Skeletal muscle satellite cell (primary cell): ENCODE measurements at regions not wholly inside any gene's neighbourhood (a gene's known extent, or its start where the extent isn't known, plus 50 kb on each side); places are given as distances from the start of the nearest gene placed in this dataset.

ENCODE experiments used
- H3K27me3 ChIP-seq: 2 replicates; pipeline ENCODE4 v1.7.0; 2013; ENCODE audit warnings: low read length; ENCODE audit not compliant: control insufficient read depth, insufficient read depth
- H3K36me3 ChIP-seq: 2 replicates; pipeline ENCODE4 v1.7.0; 2013; ENCODE audit warnings: mild to moderate bottlenecking, control low read depth, low read length; ENCODE audit not compliant: insufficient read depth
- H3K4me1 ChIP-seq: 2 replicates; pipeline ENCODE4 v1.7.0; 2013; ENCODE audit warnings: low read length; ENCODE audit not compliant: control insufficient read depth, insufficient read depth
- H3K4me2 ChIP-seq: 2 replicates; pipeline ENCODE4 v1.7.0; 2013; ENCODE audit warnings: mild to moderate bottlenecking, low read length
- H3K4me3 ChIP-seq: 2 replicates; pipeline ENCODE4 v1.7.0; 2013; ENCODE audit warnings: low read length
- H3K9ac ChIP-seq: 2 replicates; pipeline ENCODE4 v1.7.0; 2013; ENCODE audit warnings: mild to moderate bottlenecking, low read depth, low read length, moderate library complexity
- H3K9me3 ChIP-seq: replicated peaks from 2 replicates; pipeline ENCODE4 v1.7.0; 2013; ENCODE audit warnings: mild to moderate bottlenecking, control low read depth, low read length

DNA sequence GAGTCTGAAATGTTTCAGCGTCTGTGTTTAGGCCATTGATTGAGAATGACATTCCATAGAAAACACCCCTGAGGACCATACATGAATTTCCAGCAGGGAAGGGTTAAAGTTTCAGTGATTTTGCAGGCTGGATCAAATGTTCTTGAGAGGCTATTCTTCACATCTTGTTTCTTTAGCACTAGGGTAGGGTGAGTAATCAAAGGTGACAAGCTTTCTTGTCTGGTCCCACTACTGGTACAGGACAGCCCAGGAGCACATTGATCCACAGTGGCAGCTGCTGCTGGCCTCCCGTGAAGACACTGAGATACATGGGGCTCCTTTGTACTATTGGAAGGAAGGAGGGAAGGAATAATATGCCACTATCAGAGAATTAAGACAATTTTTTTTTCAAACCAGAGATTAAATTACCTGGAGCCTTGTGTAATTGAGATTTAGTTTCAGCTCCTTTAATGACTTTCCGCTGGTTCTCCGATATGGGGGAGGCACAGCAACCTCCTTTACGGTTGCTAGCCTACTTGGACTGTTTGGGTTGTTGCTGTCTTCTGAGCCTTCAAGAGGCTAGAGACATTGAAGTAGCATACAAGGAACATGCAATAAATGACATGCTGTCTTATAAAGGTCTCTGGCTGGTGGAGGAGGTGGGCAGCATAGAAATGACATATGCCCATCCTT lies 368.9 kb downstream of the SOX11 start:
- H3K27me3 ChIP-seq, result no peaks in the 10 kb centered on the region
- no peak overlapping the region for H3K9ac ChIP-seq
- no peaks in the 10 kb centered on the region for H3K36me3 ChIP-seq
- H3K9me3 ChIP-seq, result no peaks in the 10 kb centered on the region
- H3K4me3 ChIP-seq, result no peak overlapping the region
- no peaks in the 10 kb centered on the region for H3K4me1 ChIP-seq
- H3K4me2 ChIP-seq, result no peak overlapping the region

DNA sequence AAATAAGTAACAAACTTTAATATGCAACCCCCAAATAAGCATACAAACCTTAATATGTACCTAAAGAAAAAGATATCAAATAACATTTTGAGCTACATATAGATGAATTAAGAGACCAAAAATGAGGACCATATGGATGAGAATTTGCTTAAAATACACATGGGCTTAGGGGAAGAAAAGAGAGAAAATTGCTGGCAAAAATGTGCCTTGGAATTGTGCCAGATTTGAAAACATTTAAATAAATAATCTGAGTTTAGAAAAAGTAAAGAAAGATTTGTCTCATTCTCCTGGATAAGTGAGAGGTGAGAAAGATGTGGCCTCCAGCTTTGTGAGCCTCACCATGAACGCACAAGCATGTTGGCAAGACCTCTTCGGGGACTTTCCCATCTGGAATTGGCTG lies 372.6 kb downstream of the SOX11 start:
- H3K27me3 ChIP-seq, result no peaks in the 10 kb centered on the region
- H3K36me3 ChIP-seq, result no peaks in the 10 kb centered on the region

DNA sequence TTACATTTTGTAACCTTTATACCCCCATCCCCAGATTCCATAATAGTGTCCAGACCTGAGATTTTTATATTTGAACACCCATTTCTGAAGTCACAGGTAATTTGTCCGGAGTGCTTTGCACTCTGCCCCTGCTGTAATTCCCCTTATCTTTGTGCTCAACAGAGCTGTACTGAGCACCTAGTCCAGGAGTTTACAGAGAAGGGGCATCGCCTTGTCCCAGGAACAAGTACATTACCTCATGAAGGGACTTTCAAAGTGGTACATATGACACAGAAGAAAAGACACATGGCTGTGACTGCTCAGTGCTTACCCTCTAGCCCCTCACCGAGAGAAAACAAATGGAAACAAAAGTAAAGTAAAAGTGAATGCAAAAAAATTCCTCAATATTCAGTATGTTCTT lies 373.5 kb downstream of the SOX11 start:
- Histone ChIP-seq H3K36me3 (no peaks in the 10 kb centered on the region), H3K4me3 (no peak overlapping the region), H3K4me2 (no peak overlapping the region), H3K9ac (no peak overlapping the region), H3K27me3 (no peaks in the 10 kb centered on the region), H3K4me1 (no peaks in the 10 kb centered on the region), H3K9me3 (no peaks in the 10 kb centered on the region)

More for the DNA sequence above, 372.6 kb downstream of the SOX11 start:
- Histone ChIP-seq H3K4me1 (no peaks in the 10 kb centered on the region), H3K9me3 (no peaks in the 10 kb centered on the region), H3K9ac (no peak overlapping the region), H3K4me2 (no peak overlapping the region), H3K4me3 (no peak overlapping the region)

DNA sequence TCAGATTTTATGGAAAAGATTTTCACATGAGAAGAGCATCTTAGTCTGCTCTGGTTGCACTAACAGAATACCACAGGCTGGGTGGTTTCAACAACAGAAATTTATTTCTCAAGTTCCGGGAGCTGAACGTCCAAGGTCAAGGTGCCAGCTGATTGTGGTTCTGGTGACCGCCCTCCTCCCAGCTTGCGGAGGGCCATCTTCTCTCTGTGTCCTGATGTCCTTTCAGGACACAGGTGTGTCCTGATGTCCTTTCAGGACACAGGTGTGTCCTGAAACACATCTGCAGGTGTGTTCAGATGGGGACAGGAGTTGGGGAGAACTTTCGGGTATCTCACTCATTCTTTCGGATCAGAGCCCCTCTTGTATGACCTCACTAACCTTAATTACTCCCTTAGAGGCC lies 374.9 kb downstream of the SOX11 start:
- Histone ChIP-seq H3K27me3 (no peaks in the 10 kb centered on the region), H3K4me1 (no peaks in the 10 kb centered on the region), H3K9me3 (no peaks in the 10 kb centered on the region), H3K36me3 (no peaks in the 10 kb centered on the region), H3K4me3 (no peak overlapping the region), H3K4me2 (no peak overlapping the region), H3K9ac (no peak overlapping the region)

DNA sequence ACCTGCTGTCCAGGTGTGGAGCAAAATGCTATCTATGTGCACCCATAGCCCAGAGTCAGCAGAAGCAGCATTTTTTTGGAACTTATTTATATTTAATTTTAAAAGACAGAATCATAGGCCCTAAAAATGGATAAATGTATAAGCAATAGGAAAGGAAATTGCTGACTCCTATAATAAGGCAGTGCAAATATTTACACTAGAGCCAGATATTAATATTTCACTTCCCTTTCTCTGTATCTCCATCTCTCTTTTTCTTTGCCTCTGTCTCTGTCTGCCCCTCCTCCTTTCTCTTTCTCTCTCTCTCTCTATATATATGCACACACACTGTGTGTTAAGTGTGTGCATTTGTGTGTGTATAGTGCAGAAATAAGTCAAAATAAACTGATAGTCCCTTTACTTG lies 375.6 kb downstream of the SOX11 start:
- Histone ChIP-seq H3K9ac (no peak overlapping the region), H3K4me2 (no peak overlapping the region), H3K4me3 (no peak overlapping the region), H3K27me3 (no peaks in the 10 kb centered on the region), H3K4me1 (no peaks in the 10 kb centered on the region), H3K36me3 (no peaks in the 10 kb centered on the region), H3K9me3 (no peaks in the 10 kb centered on the region)

DNA sequence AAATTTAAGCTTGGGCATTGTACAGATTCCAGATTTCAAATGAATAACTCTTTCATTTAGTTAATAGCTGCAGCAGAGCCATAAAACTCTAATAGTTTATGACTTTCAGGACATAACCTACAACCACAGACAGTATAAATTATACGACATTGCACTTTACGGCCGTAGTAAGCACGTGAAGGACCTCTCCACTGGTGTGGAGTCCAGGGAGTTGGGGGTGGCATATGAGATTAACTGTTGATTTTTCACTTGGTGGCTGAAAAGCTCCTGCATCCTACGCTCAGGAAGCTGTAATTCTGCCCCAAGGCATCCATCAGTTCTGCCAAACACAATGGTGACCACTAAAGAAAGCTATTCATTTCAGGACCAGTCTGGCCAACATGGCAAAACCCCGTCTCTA lies 376.2 kb downstream of the SOX11 start:
- H3K27me3 ChIP-seq, result no peaks in the 10 kb centered on the region
- H3K4me1 ChIP-seq, result peaks cover 4% of the 10 kb centered on the region
- H3K4me2 ChIP-seq, result no peak overlapping the region
- no peaks in the 10 kb centered on the region for H3K9me3 ChIP-seq
- H3K36me3 ChIP-seq, result no peaks in the 10 kb centered on the region
- no peak overlapping the region for H3K4me3 ChIP-seq
- no peak overlapping the region for H3K9ac ChIP-seq

DNA sequence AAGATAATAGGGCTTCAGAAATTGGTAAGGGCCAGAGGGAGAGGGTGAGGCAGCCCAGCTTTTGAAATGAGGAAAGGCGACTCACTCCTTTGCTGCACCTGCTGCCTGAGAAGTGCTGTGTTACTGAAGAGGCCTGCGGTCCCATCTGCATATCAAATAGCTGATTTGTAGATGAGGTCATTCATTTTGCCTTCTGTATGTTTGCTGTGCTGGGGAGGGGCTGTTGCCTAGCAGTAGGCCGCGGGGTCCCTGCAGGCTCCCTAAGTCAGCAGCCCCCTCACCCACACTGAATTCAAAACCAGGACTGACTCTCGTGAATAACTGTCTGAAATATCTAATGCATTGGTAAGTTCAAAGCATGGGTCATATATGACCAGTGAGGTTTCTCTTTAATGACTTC lies 377.2 kb downstream of the SOX11 start:
- Histone ChIP-seq H3K36me3 (no peaks in the 10 kb centered on the region), H3K27me3 (no peaks in the 10 kb centered on the region), H3K9me3 (no peaks in the 10 kb centered on the region), H3K4me1 (peaks cover 9% of the 10 kb centered on the region), H3K4me2 (no peak overlapping the region), H3K9ac (no peak overlapping the region), H3K4me3 (no peak overlapping the region)

DNA sequence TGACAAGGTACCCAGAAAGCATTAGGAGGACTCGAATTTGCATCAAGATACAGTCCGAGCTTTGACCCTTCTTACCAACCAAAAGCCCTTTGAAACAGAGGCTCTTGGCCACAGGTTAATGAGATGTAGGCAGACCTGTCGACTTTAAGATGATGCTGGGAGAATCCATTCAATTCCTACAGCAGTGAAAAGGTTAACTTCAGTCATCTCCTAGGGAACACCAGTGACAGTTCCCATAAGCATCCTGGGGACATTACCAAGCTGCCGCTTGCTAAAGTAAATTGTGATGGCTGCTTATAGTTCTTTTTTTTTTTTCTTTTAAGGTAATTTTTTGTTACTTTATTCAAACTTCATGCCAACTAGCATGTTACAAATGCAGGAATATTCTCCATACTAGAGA lies 379.3 kb downstream of the SOX11 start:
- Histone ChIP-seq H3K36me3 (no peaks in the 10 kb centered on the region), H3K4me1 (peaks cover 9% of the 10 kb centered on the region), H3K9me3 (no peaks in the 10 kb centered on the region), H3K9ac (no peak overlapping the region), H3K27me3 (no peaks in the 10 kb centered on the region), H3K4me3 (no peak overlapping the region), H3K4me2 (no peak overlapping the region)

DNA sequence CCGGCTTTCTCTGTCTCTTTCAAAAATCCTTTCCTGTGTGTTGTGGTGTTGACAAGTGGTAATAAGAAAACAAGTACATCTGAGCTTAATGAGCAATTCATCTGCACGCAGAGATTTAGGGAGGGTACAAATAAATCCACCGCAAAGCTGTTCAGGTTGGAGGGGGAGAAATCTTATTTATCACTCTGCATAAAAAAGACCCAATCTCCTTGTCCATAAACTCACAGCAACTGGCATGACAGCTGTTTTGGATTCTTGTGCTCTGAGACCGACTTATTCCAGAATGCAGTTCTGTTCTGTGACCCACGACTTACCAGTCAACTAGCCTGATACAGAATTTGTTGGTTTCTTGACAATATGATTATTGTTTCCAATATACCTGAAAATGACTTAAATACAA lies 380.1 kb downstream of the SOX11 start:
- H3K9me3 ChIP-seq, result no peaks in the 10 kb centered on the region
- no peak overlapping the region for H3K9ac ChIP-seq
- H3K4me2 ChIP-seq, result no peak overlapping the region
- H3K36me3 ChIP-seq, result no peaks in the 10 kb centered on the region
- H3K27me3 ChIP-seq, result no peaks in the 10 kb centered on the region
- peaks cover 9% of the 10 kb centered on the region for H3K4me1 ChIP-seq
- H3K4me3 ChIP-seq, result no peak overlapping the region

DNA sequence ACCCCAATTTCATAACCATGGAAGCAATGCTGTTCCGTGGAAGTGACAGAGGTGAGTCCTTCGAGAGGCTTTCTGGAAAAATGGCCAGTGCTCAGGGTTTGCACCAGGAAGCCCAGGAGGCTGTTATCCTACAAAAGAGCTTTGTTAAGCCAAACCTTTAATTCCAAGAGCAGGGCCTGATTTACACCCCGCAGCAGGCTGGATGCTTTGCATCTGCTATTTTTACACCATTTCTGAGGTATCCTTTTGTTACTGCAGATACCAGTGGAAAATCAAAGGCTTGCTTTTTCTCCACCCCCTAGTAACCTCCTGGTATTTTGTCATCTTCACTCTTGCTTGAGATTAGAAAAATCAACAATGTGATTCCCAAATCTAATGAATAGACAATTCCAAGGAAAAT lies 380.6 kb downstream of the SOX11 start:
- Histone ChIP-seq H3K9ac (no peak overlapping the region), H3K4me3 (no peak overlapping the region), H3K9me3 (no peaks in the 10 kb centered on the region), H3K27me3 (no peaks in the 10 kb centered on the region), H3K36me3 (no peaks in the 10 kb centered on the region), H3K4me1 (peaks cover 9% of the 10 kb centered on the region), H3K4me2 (no peak overlapping the region)

DNA sequence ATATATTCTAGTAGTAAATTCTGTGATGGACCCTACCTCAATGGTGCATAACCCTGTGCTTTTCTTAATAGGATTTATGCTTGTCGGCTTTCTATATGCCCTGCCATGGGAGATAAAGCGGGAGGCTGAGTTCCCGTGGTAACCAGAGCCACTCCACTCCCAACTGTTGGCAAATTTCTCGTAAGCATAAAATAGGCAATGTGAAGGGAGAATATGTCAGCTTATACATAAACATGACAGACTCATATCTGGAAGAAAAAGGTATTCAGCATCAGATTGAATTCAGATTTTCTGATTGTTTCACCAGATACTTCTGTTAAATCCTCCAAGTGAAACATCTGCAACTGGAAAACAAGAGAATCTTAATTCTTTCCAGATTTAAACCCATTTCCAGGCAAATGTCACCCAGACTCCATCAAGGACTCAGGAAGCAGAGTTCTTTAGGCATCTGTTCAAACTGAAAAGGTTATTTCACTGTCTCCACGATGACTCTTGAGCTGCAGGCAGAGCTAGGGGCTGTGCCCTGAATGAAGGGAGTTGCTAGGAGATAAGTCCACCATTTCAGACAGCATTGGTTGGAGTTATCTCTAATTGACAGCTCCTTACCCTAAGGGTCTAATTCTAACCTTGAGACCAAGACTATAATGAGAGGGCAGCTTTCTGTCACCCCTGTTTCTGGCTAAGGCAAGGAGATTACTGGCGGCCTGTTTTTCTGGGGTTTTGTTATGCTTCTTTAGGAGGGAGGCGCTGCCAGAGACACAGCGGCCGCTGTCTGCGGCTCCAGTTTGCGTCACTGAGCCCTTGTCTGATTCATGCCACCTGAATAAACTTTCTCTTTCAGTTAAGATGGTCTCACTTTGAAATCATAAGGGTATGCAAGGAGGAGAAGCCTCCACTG lies 381.3 kb downstream of the SOX11 start:
- H3K9me3 ChIP-seq, result no peaks in the 10 kb centered on the region
- H3K4me2 ChIP-seq, result peak overlapping the region; percentile 61
- no peaks in the 10 kb centered on the region for H3K36me3 ChIP-seq
- H3K4me3 ChIP-seq, result no peak overlapping the region
- H3K9ac ChIP-seq, result no peak overlapping the region
- H3K4me1 ChIP-seq, result peaks cover 9% of the 10 kb centered on the region
- H3K27me3 ChIP-seq, result no peaks in the 10 kb centered on the region
